Endothelial cell of umbilical vein (primary cell): ENCODE measurements at regions not wholly inside any gene's neighbourhood (a gene's known extent, or its start where the extent isn't known, plus 50 kb on each side); places are given as distances from the start of the nearest gene placed in this dataset.

Experiments used
- BruUV-seq: library from RNA; stranded (reverse); fragments of 400-500 nt; replicated peaks from 2 replicates; lab custom pipeline; 2021; lab: Mats Ljungman, UMichigan
- CTCF ChIA-PET: fragments of 300-600, 350-600 bp; sonication (Branson Sonifier 250); formaldehyde crosslinking; loops from one replicate; lab custom pipeline; 2021; ENCODE audit warnings: antibody characterized with exemption, inconsistent platforms; lab: Charles Lee
- POLR2A ChIA-PET: fragments of 300-600, 350-600 bp; sonication (Branson Sonifier 250); formaldehyde crosslinking; loops from one replicate; lab custom pipeline; 2021; ENCODE audit warnings: antibody characterized with exemption, inconsistent platforms; lab: Charles Lee
- DNase-seq: peaks from one replicate; pipeline ENCODE4 v3.0.0-alpha.2; 2011; ENCODE audit warnings: low read depth, low spot score
- FAIRE-seq: peaks from 2 replicates; lab custom pipeline; 2011; peaks lifted over from hg19 to GRCh38; lab: Jason Lieb, UNC
- H2AFZ ChIP-seq: 2 replicates; pipeline ENCODE4 v1.6.0; 2012; ENCODE audit warnings: low read depth, low read length, control low read depth, inconsistent platforms
- H3K27ac ChIP-seq: 2 replicates; pipeline ENCODE4 v1.5.1; 2011; ENCODE audit warnings: low read depth, mild to moderate bottlenecking, control low read depth, low read length, moderate library complexity; ENCODE audit not compliant: insufficient read depth
- H3K27me3 ChIP-seq, 2 experiments: 2 replicates each; pipeline versions ENCODE4 v1.6.0 to v1.6.1; 2011; ENCODE audit warnings: low read length in 2 of 2, mixed read lengths in 1 of 2; ENCODE audit not compliant: control insufficient read depth in 2 of 2, insufficient read depth in 2 of 2
- H3K36me3 ChIP-seq, 2 experiments: 2 replicates in 1 of 2; 3 replicates in 1 of 2; pipeline ENCODE4 v1.5.1; 2011; ENCODE audit warnings: low read length in 2 of 2, mild to moderate bottlenecking in 1 of 2, moderate library complexity in 1 of 2; ENCODE audit not compliant: control insufficient read depth in 2 of 2, insufficient read depth in 2 of 2; ENCODE audit errors: extremely low read depth in 1 of 2
- H3K4me1 ChIP-seq: 3 replicates; pipeline ENCODE4 v1.5.1; 2011; ENCODE audit warnings: mild to moderate bottlenecking, low read length; ENCODE audit not compliant: control insufficient read depth, insufficient read depth; ENCODE audit errors: extremely low read depth
- H3K4me2 ChIP-seq: 2 replicates; pipeline ENCODE4 v1.6.1; 2011; ENCODE audit warnings: low read length, control low read depth, mixed read lengths; ENCODE audit not compliant: insufficient read depth
- H3K4me3 ChIP-seq, 3 experiments: fragments of 200-600 bp in 1 of 3; sonication (generic), shearing (Covaris generic) in 1 of 3; replicated peaks in 1 of 3; 2 replicates each; pipeline ENCODE4 v1.5.1; 2011 to 2016; ENCODE audit warnings: control low read depth in 3 of 3, low read length in 3 of 3, mild to moderate bottlenecking in 2 of 3, inconsistent platforms in 1 of 3, low read depth in 1 of 3, moderate library complexity in 1 of 3; ENCODE audit not compliant: insufficient read depth in 1 of 3
- H3K79me2 ChIP-seq: 2 replicates; pipeline ENCODE4 v1.6.0; 2012; ENCODE audit warnings: low read length, inconsistent platforms; ENCODE audit not compliant: control insufficient read depth, insufficient read depth
- H3K9ac ChIP-seq: replicated peaks from 2 replicates; pipeline ENCODE3; 2011; ENCODE audit warnings: low read length, control low read depth; ENCODE audit not compliant: insufficient read depth; ENCODE audit errors: extremely low read depth
- H3K9me1 ChIP-seq: replicated peaks from 3 replicates; pipeline ENCODE4 v1.6.0; 2011; ENCODE audit warnings: mild to moderate bottlenecking, low read length; ENCODE audit not compliant: control insufficient read depth, insufficient read depth; ENCODE audit errors: extremely low read depth
- H3K9me3 ChIP-seq: replicated peaks from 2 replicates; pipeline ENCODE4 v1.5.1; 2012; ENCODE audit warnings: low read length, inconsistent platforms; ENCODE audit not compliant: control insufficient read depth, insufficient read depth
- H4K20me1 ChIP-seq: replicated peaks from 2 replicates; pipeline ENCODE3; 2011; ENCODE audit warnings: mild to moderate bottlenecking, low read length; ENCODE audit not compliant: control insufficient read depth, insufficient read depth; ENCODE audit errors: extremely low read depth
- CTCF ChIP-seq, 2 donors: IDR thresholded peaks; 1 replicate in 1 of 2; 2 replicates in 1 of 2; pipeline ENCODE4 v1.5.1; 2011; ENCODE audit warnings: low read length in 2 of 2, mild to moderate bottlenecking in 2 of 2, moderate library complexity in 2 of 2, control low read depth in 1 of 2, inconsistent platforms in 1 of 2, low read depth in 1 of 2; ENCODE audit not compliant: insufficient read depth in 1 of 2; ENCODE audit errors: extremely low read depth in 1 of 2
- EZH2 ChIP-seq: IDR thresholded peaks from 2 replicates; pipeline ENCODE4 v1.6.1; 2012; ENCODE audit warnings: borderline replicate concordance, low read depth, mild to moderate bottlenecking, moderate library complexity, low read length, inconsistent platforms; ENCODE audit not compliant: severe bottlenecking
- FOS ChIP-seq: IDR thresholded peaks from 2 replicates; pipeline ENCODE4 v1.6.1; 2011; ENCODE audit warnings: mild to moderate bottlenecking, low read length, moderate library complexity, borderline replicate concordance; ENCODE audit not compliant: insufficient read depth
- GATA2 ChIP-seq: IDR thresholded peaks from 2 replicates; pipeline ENCODE4 v1.7.0; 2011; ENCODE audit warnings: low read depth, mild to moderate bottlenecking, moderate library complexity, mixed read lengths, low read length; ENCODE audit not compliant: insufficient read length, insufficient read depth
- JUN ChIP-seq: IDR thresholded peaks from 2 replicates; pipeline ENCODE4 v1.6.1; 2011; ENCODE audit warnings: borderline replicate concordance, low read depth; ENCODE audit not compliant: insufficient read length, insufficient read depth
- MYC ChIP-seq: IDR thresholded peaks from one replicate; pipeline ENCODE4 v1.6.1; 2011; ENCODE audit warnings: mild to moderate bottlenecking, low read depth, low read length
- POLR2A ChIP-seq: IDR thresholded peaks from 2 replicates; pipeline ENCODE4 v1.6.1; 2012; ENCODE audit warnings: low read depth, mild to moderate bottlenecking, control low read depth, low read length
- POLR2AphosphoS5 ChIP-seq: IDR thresholded peaks from 2 replicates; pipeline ENCODE4 v1.6.1; 2012; ENCODE audit warnings: low read depth, mild to moderate bottlenecking, control low read depth, low read length, moderate library complexity; ENCODE audit not compliant: insufficient read depth
- dilution Hi-C: fragments of 300-500 bp; cut with MboI; formaldehyde crosslinking; loops from one replicate; pipeline ENCODE4 v1.15.0; 2019; ENCODE audit warnings: low sequenced_read_pairs; ENCODE audit not compliant: extremely low pct_ligation_motif_present
- intact Hi-C: fragments of 100-400 bp; cut with micrococcal nuclease; formaldehyde crosslinking; loops from one replicate; pipeline ENCODE4 v1.10.0; 2022
- TF ChIP-seq, protein P1 (sequence below): IDR thresholded peaks from 2 replicates; pipeline ENCODE4 v1.6.1; 2011; ENCODE audit not compliant: insufficient read depth, insufficient read length

DNA sequence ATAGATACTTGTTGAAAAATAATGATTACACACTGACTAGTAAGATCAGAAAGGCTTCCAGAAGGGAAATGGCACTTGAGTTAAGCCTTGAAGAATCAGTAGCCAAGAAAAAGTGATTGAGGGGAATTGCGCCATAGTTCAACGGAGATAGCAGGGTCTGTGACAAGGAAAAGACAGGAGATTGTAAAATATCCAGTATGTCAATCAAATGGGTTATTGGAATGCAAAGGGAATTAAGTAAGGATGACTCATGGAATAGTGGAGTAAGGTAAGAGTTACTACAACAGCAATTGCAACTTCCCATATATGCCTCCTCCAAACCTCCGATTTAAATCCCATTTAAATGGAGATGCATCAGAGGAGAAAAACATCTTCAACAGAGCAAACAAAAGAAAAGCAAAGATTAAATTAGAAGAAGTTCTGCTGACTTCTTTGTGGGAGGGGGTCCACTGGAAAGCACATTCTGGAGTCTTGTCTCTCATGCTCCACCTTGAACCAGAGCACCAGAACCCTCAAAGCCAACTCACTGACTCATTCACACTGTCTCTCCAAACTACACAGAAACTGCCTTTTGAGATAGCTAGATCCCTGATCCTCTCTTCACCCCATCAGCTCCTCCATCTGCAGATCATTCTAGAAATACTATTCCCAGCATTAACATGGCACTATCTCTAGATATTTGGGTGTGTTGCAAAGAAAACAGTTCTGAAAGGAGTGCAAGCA is 138.2 kb downstream of the NUAK1 start:
- Histone ChIP-seq H3K4me3 (no peak overlapping the region), H3K9me1 (no peaks in the 10 kb centered on the region), H3K79me2 (no peaks in the 10 kb centered on the region), H3K9ac (no peak overlapping the region), H4K20me1 (no peaks in the 10 kb centered on the region), H3K4me2 (no peak overlapping the region), H3K36me3 (no peaks in the 10 kb centered on the region), H3K27ac (no peak overlapping the region), H2AFZ (no peak overlapping the region), H3K4me1 (no peaks in the 10 kb centered on the region), H3K27me3 (no peaks in the 10 kb centered on the region), H3K9me3 (no peaks in the 10 kb centered on the region)
- POLR2A ChIA-PET, result no interaction called here
- dilution Hi-C loops, result no loop called here
- TF ChIP-seq EZH2, result no peak
- no peak for TF ChIP-seq GATA2
- intact Hi-C loops, result no loop called here
- no TSS peak for BruUV-seq
- CTCF ChIA-PET, result interaction anchor here (0.8 kb wide), 1 partner anchor 8 kb away, joined by 3 read pairs; no protein-coding TSS in a partner anchor
- FAIRE-seq (no peak), DNase-seq (no peak)

DNA sequence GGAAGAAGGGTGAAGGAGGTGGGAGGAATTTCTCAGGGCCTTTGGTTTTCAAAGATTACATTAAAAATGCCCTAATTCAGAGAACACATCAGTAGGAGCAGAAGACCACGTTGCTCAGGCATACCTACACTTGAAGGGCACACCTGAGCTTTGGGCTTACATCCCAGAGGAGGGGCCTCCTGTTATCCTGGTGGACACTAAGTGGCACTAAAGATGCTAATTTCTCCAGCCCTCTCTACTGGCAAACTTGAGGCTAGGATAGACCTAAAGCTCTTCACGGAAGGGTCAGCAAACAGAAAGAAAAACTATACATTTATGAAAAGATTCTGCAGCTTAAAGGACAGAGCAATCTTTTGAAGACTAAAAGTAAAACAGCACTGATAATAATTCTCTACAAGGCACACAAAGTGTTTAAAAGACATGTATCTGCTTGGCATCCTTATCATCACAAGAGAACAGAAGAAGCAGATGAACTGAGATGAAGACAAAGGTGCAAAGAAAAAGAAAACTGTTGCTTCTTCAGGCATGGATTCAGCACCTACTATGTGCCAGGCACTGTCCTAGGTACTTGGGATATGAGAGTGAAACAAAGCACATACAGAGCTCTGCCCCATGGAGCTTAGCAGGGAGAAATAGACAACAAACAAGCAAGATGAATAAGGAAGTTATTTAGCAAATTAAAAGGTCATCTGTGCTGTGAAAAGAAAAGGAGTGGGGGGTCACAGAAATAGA is 137.5 kb downstream of the NUAK1 start:
- dilution Hi-C loops, result no loop called here
- BruUV-seq, result no TSS peak
- CTCF ChIA-PET, result interaction anchor here (0.8 to 1.1 kb wide), 3 partner anchors 8 to 21 kb away, joined by 3 read pairs; no protein-coding TSS in a partner anchor

More for the DNA sequence above, 137.5 kb downstream of the NUAK1 start:
- intact Hi-C loops, result no loop called here
- POLR2A ChIA-PET, result no interaction called here
- Histone ChIP-seq H4K20me1 (no peaks in the 10 kb centered on the region), H3K9ac (no peak overlapping the region), H3K9me1 (no peaks in the 10 kb centered on the region), H3K4me1 (no peaks in the 10 kb centered on the region), H3K27ac (no peak overlapping the region), H3K36me3 (no peaks in the 10 kb centered on the region), H2AFZ (no peak overlapping the region), H3K79me2 (no peaks in the 10 kb centered on the region), H3K4me2 (no peak overlapping the region), H3K4me3 (no peak overlapping the region), H3K9me3 (no peaks in the 10 kb centered on the region), H3K27me3 (no peaks in the 10 kb centered on the region)
- TF ChIP-seq POLR2A (no peak), FOS (no peak), POLR2AphosphoS5 (no peak), MYC (no peak), GATA2 (no peak), JUN (no peak), EZH2 (no peak), CTCF (IDR thresholded peaks at IDR 0.05; ENCODE audit: extremely low read depth in 1 of 2, insufficient read depth in 1 of 2, low read depth in 1 of 2, low read length in 2 of 2) (no peak)
- TF ChIP-seq, protein P1, sequence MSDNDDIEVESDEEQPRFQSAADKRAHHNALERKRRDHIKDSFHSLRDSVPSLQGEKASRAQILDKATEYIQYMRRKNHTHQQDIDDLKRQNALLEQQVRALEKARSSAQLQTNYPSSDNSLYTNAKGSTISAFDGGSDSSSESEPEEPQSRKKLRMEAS, result no peak
- DNase-seq (no peak), FAIRE-seq (no peak)
